T1000 (cell line): ENCODE measurements at regions not wholly inside any gene's neighbourhood (a gene's known extent, or its start where the extent isn't known, plus 50 kb on each side); places are given as distances from the start of the nearest gene placed in this dataset.

ENCODE experiments used
- DNase-seq: peaks from one replicate; lab custom pipeline; 2025; ENCODE audit warnings: mixed read lengths; lab: John Stamatoyannopoulos, UW

DNA sequence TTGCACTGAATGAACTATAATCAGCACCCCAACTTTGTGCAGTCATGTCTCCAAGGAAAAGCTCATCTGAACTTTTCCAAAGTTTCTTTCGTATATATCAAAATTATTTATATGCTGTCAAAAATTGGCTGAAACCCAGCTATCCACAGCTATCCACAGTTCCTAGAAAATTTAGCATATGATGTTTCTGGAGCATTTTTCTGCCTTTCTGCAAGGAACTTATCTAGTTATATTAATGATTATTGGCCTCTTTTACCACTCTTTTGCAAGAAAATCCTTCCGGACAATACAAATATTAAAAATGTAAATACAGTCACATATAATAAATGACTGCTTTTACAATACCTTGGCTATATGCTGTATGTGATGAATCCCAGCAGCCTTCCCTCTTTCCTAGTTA lies 270.2 kb downstream of the TMEM167A start:
- no peak for DNase-seq

- no peak for DNase-seq
Measured at GRCh38 chr5:82806513-82806912, 270.7 kb downstream of the TMEM167A start.

DNA sequence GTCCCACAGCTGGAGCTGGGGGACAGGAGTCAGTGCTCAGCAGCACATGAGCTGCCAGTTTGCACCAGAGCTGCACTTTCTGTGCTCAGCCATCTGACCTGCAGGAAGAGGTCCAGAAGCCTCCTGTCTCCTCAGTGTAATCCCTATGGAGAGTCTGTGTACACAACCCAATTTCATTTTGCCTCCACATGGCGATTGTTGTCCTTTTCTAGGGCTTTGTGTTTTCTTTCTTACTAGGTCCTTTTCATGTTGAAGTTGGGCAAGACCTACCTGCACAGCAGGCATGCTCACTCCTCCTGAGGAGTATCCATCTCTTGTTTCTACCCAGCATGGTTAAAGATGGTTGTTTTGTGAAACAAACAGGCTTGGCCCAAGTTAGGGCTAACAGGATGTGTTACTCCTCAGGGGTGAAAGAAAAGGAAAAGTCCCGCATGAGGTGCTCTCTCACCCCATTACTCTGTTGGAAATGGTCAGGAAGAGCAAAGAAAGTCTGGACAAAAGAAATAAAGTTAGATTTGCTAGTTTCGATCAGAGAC lies 273.0 kb downstream of the TMEM167A start:
- DNase-seq, result no peak

- no peak for DNase-seq
Measured at GRCh38 chr5:82802954-82803353, 274.2 kb downstream of the TMEM167A start.

DNA sequence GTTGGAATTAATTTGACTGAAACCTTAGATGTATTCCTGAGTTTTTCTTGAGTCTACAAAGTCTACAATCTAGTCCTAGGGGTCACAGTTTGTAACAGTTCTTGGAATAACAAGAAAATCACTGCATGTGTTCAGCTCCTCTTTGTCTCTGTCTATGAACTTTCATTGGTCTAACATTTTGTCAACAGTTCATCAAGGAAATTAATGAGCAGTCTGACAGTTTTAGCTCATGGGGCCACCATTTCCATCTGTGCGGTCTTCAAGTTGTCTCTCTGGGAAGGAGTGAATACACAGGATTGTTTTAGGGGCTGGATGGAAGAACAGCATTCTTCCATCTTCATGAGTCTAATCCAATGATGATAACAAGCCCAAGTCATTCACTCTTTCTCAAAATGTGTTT lies 276.4 kb downstream of the TMEM167A start:
- DNase-seq, result no peak

GRCh38 chr5:82799361-82800077 lies 277.7 kb downstream of the TMEM167A start:
- DNase-seq, result no peak

DNA sequence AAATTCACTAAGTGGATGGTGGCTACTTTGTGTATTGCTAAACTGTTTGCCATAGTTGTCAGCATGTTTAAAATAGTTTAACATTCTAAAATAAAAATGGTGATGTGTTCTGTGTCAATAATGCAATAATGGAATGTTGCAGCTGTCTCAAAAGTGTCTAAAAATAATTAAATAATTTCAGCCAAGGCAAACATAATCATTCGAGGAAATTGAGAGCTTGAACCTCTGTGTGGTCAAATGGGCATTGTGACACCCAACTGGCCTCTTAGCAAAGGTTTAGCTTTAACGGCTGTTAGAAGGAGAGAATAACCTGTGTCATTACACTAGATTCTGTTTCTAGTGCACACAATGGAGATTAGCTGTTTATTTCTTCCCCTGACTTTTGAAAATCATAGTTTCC lies 278.5 kb downstream of the TMEM167A start:
- no peak for DNase-seq

GRCh38 chr5:82796643-82797416 lies 280.4 kb downstream of the TMEM167A start:
- no peak for DNase-seq

DNA sequence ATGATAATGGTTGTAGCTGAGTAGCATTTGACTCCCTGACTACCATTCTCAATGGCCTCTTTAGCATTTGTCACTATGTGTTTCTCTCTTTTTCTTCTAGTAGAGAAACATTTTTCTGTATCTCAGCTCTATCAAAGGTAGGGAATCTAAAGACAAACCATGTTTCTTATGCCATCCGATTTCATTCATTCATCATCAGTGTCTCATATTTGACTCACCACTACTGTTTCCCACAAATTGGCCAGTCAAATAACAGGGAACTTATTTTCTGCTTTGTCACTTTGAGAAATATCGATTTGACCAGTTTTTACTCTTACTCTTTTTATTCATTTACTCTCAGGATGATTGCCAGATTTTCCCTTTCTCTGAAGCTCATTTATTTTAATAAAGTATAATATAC lies 282.3 kb downstream of the TMEM167A start:
- DNase-seq, result no peak

- no peak for DNase-seq
Measured at GRCh38 chr5:82793808-82794419, 283.3 kb downstream of the TMEM167A start.

GRCh38 chr5:82792096-82792495 lies 285.1 kb downstream of the TMEM167A start:
- DNase-seq, result no peak

- DNase-seq, result no peak
Measured at GRCh38 chr5:82789095-82789494, 288.1 kb downstream of the TMEM167A start.

DNA sequence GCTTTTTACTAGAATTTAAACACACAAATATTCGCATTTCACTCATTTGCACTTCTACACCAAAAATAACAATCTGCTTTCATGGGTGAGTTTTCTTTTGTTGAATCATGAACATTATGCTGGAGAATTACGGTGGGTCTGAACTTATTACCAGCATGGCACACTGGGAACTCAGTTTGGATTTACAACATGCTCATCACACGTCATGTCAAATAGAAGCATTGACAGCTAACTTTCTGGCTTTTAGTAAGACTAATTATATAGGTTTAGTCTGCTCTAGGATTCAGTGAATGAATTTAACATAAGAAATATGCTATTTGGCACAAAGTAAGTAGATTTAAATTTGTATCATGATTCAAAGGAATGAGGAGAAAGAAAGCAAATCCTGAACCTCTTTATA lies 290.4 kb downstream of the TMEM167A start:
- DNase-seq, result no peak

DNA sequence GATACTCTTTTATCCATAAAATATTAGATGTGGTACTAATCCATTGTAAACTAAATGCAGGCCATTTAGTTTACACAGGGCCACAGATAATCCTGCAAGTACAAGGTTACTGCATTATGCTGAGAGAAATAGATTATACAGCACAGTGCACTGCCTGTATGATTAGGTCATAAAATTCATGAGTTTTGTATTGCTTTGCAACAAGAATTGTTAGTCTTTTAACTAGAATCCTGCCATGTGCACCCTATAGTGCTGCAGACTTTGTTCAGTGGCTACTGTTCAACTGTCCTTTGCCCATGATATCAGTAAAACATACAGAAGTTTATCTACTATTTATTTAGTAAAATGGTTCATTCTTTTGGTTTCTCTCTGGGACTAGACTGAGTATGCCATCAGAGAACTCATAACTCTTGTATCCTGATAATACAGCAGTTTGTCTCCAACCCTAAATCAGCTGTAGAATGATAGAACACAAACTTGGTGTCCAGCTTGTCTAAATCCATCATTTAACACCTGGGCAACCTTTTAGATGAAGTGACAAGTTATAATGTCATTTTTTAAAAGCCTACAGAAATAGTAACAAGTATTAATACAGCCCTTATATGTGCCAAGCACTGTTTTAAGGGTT lies 291.2 kb downstream of the TMEM167A start:
- DNase-seq, result no peak

GRCh38 chr5:82785456-82785855 lies 291.7 kb downstream of the TMEM167A start:
- DNase-seq, result no peak

DNA sequence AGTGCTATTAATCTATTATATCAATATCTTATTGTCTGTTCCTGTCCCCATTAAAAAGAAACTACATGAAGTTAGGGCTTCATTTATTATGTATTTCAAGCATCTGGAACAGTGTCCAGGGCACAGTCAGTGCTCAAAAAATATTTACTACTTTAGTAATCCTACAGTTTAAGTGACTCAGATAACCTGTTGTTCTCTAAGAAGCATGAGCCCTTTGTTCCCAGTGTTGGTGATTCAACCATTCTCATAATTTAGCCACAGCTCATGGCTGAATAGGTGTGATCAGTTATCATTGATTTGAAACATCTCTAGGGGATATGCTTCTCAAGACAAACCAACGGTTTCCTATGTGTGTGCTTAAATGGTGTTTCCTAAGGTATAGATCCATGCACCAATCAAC lies 292.7 kb downstream of the TMEM167A start:
- DNase-seq, result no peak

GRCh38 chr5:82777106-82777505 lies 300.1 kb downstream of the TMEM167A start:
- DNase-seq, result no peak

- DNase-seq, result no peak
Measured at GRCh38 chr5:82772281-82772680, 304.9 kb downstream of the TMEM167A start.

- DNase-seq, result no peak
Measured at GRCh38 chr5:82766206-82766605, 311.0 kb downstream of the TMEM167A start.

- DNase-seq, result no peak
Measured at GRCh38 chr5:82765765-82766164, 311.4 kb downstream of the TMEM167A start.

- DNase-seq, result no peak
Measured at GRCh38 chr5:82760856-82761255, 316.3 kb downstream of the TMEM167A start.

GRCh38 chr5:82758881-82759280 lies 318.3 kb downstream of the TMEM167A start:
- no peak for DNase-seq
